Activated CD8-positive, alpha-beta memory T cell treated with anti-CD3 and anti-CD28 coated beads, Interleukin-2, amount 50 U/mL, for 24 hours (primary cell): ENCODE measurements at regions not wholly inside any gene's neighbourhood (a gene's known extent, or its start where the extent isn't known, plus 50 kb on each side); places are given as distances from the start of the nearest gene placed in this dataset.
"Not testable (repeated sequence)": the region's sequence is repeated elsewhere in the genome, so short reads cannot be mapped to it uniquely, and the experiment has no call there.

Source experiments
- DNase-seq: peaks from one replicate; pipeline ENCODE4 v3.0.0-alpha.2; 2020; ENCODE audit errors: extremely low read depth

GRCh38 chr2:234193977-234194563, 143.6 kb downstream of the SPP2 start:
- DNase-seq = no peak

- no peak for DNase-seq
Measured at GRCh38 chr2:234191819-234192407, 141.4 kb downstream of the SPP2 start.

- DNase-seq = no peak
Measured at GRCh38 chr2:234189786-234190300, 139.3 kb downstream of the SPP2 start.

- DNase-seq = no peak
Measured at GRCh38 chr2:234189230-234189629, 138.7 kb downstream of the SPP2 start.

GRCh38 chr2:234187646-234188174, 137.2 kb downstream of the SPP2 start:
- no peak for DNase-seq

- no peak for DNase-seq
Measured at GRCh38 chr2:234181121-234181520, 130.6 kb downstream of the SPP2 start.

GRCh38 chr2:234179031-234179363, 128.5 kb downstream of the SPP2 start:
- DNase-seq = no peak

- no peak for DNase-seq
Measured at GRCh38 chr2:234178330-234179030, 128.0 kb downstream of the SPP2 start.

- no peak for DNase-seq
Measured at GRCh38 chr2:234175649-234176048, 125.1 kb downstream of the SPP2 start.

GRCh38 chr2:234174742-234175141, 124.2 kb downstream of the SPP2 start:
- DNase-seq = no peak

- no peak for DNase-seq
Measured at GRCh38 chr2:234172532-234172931, 122.0 kb downstream of the SPP2 start.

GRCh38 chr2:234172066-234172465, 121.6 kb downstream of the SPP2 start:
- DNase-seq = no peak

- no peak for DNase-seq
Measured at GRCh38 chr2:234171666-234172065, 121.2 kb downstream of the SPP2 start.

GRCh38 chr2:234169674-234170073, 119.2 kb downstream of the SPP2 start:
- no peak for DNase-seq

- not testable (repeated sequence) for DNase-seq
Measured at GRCh38 chr2:234168605-234169570, 118.4 kb downstream of the SPP2 start.

- no peak for DNase-seq
Measured at GRCh38 chr2:234166531-234166930, 116.0 kb downstream of the SPP2 start.

- no peak for DNase-seq
Measured at GRCh38 chr2:234165421-234165820, 114.9 kb downstream of the SPP2 start.

GRCh38 chr2:234164493-234165413, 114.3 kb downstream of the SPP2 start:
- DNase-seq = no peak

- no peak for DNase-seq
Measured at GRCh38 chr2:234163510-234164045, 113.1 kb downstream of the SPP2 start.

- no peak for DNase-seq
Measured at GRCh38 chr2:234162861-234163260, 112.4 kb downstream of the SPP2 start.
